HL-60 (cell line): ENCODE measurements at regions not wholly inside any gene's neighbourhood (a gene's known extent, or its start where the extent isn't known, plus 50 kb on each side); places are given as distances from the start of the nearest gene placed in this dataset.

Experiments used
- GABPA ChIP-seq: IDR thresholded peaks from 2 replicates; pipeline ENCODE4 v1.6.1; 2012; ENCODE audit warnings: low read depth
- POLR2AphosphoS5 ChIP-seq: IDR thresholded peaks from 2 replicates; pipeline ENCODE4 v1.6.1; 2012; ENCODE audit warnings: low read depth
- TF ChIP-seq, protein P1 (sequence below): IDR thresholded peaks from one replicate; pipeline ENCODE4 v1.5.1; 2011; ENCODE audit warnings: low read length, control low read depth, inconsistent platforms; ENCODE audit not compliant: insufficient read depth
- TF ChIP-seq, protein P2 (sequence below): IDR thresholded peaks from 2 replicates; pipeline ENCODE4 v1.6.1; 2012; ENCODE audit warnings: low read depth; ENCODE audit not compliant: insufficient replicate concordance

DNA sequence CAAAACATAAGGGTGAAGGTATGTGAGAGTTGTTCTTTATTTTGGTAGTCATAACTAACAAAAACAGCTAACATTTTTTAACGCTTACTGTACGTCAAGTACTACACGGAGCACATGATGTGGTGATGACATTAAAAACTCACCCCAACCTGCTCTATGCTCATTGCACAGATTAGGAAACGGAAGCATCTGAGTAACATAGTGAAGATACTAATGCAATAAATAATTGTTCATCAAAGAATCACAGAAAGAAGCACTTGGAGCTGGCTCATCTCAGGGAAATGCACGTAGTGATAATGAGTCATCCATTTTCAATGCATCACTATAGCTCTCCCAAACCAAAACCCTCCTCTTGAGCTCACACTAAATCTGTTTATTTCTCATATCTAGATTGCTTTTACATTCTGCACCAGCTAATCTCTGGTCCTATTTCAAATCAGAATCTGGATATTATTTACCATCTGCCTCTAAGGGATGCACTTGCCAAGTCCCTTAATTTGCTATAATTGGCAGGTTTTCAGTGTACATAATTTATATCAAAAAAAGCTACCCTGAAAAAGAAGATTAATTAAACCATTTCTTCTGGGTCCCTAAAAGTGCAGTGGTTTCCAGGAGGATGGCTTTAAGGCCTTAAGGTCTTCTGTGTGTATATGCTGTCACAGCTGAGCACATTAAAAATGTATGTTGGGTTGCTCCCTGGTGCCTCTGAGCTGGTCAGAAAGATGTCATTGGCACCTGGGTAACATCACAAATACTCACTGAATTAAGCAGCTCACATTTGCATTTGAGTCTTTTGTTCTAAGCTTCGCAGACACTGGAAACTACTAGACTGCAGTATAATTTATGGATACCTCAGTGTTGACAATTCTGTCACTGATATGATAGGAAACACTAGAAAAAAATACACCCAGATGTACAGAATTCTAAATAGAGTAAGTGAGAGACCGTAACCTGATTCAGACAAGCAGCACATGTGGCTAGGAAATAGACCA is 677.4 kb upstream of the CITED2 start:
- TF ChIP-seq, protein P1, sequence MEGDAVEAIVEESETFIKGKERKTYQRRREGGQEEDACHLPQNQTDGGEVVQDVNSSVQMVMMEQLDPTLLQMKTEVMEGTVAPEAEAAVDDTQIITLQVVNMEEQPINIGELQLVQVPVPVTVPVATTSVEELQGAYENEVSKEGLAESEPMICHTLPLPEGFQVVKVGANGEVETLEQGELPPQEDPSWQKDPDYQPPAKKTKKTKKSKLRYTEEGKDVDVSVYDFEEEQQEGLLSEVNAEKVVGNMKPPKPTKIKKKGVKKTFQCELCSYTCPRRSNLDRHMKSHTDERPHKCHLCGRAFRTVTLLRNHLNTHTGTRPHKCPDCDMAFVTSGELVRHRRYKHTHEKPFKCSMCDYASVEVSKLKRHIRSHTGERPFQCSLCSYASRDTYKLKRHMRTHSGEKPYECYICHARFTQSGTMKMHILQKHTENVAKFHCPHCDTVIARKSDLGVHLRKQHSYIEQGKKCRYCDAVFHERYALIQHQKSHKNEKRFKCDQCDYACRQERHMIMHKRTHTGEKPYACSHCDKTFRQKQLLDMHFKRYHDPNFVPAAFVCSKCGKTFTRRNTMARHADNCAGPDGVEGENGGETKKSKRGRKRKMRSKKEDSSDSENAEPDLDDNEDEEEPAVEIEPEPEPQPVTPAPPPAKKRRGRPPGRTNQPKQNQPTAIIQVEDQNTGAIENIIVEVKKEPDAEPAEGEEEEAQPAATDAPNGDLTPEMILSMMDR, result no peak
- TF ChIP-seq, protein P2, sequence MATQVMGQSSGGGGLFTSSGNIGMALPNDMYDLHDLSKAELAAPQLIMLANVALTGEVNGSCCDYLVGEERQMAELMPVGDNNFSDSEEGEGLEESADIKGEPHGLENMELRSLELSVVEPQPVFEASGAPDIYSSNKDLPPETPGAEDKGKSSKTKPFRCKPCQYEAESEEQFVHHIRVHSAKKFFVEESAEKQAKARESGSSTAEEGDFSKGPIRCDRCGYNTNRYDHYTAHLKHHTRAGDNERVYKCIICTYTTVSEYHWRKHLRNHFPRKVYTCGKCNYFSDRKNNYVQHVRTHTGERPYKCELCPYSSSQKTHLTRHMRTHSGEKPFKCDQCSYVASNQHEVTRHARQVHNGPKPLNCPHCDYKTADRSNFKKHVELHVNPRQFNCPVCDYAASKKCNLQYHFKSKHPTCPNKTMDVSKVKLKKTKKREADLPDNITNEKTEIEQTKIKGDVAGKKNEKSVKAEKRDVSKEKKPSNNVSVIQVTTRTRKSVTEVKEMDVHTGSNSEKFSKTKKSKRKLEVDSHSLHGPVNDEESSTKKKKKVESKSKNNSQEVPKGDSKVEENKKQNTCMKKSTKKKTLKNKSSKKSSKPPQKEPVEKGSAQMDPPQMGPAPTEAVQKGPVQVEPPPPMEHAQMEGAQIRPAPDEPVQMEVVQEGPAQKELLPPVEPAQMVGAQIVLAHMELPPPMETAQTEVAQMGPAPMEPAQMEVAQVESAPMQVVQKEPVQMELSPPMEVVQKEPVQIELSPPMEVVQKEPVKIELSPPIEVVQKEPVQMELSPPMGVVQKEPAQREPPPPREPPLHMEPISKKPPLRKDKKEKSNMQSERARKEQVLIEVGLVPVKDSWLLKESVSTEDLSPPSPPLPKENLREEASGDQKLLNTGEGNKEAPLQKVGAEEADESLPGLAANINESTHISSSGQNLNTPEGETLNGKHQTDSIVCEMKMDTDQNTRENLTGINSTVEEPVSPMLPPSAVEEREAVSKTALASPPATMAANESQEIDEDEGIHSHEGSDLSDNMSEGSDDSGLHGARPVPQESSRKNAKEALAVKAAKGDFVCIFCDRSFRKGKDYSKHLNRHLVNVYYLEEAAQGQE, result no peak
- TF ChIP-seq GABPA (no peak), POLR2AphosphoS5 (no peak)
